Testis (tissue), 2 donors: ENCODE measurements at regions not wholly inside any gene's neighbourhood (a gene's known extent, or its start where the extent isn't known, plus 50 kb on each side); places are given as distances from the start of the nearest gene placed in this dataset.

Experiments
- DNase-seq: peaks from one replicate; pipeline ENCODE4 v3.0.0-alpha.2; 2019
- H3K27ac ChIP-seq, 2 donors: fragments of 200-600 bp; sonication (generic); one replicate each; pipeline ENCODE4 v1.5.1; 2019
- H3K27me3 ChIP-seq: fragments of 200-600 bp; sonication (generic); one replicate; pipeline ENCODE4 v1.5.1; 2019
- H3K36me3 ChIP-seq: fragments of 200-600 bp; sonication (generic); one replicate; pipeline ENCODE4 v1.5.1; 2017; ENCODE audit warnings: low read depth; ENCODE audit errors: missing control alignments
- H3K4me1 ChIP-seq: fragments of 200-600 bp; sonication (generic); one replicate; pipeline ENCODE4 v1.5.1; 2019
- H3K4me3 ChIP-seq, 2 donors: fragments of 200-600 bp; sonication (generic); one replicate each; pipeline ENCODE4 v1.5.1; 2017 to 2019
- H3K9me3 ChIP-seq: fragments of 200-600 bp; sonication (generic); one replicate; pipeline ENCODE4 v1.5.1; 2017
- CTCF ChIP-seq, 3 experiments: fragments of 450-650 bp in 2 of 3; fragments of 200-600 bp in 1 of 3; sonication (generic) in 1 of 3; IDR thresholded peaks; one replicate each; pipeline ENCODE4 v1.5.1; 2016 to 2019; ENCODE audit warnings: antibody characterized with exemption in 3 of 3, mild to moderate bottlenecking in 2 of 3, moderate library complexity in 1 of 3
- POLR2A ChIP-seq: fragments of 450-650 bp; IDR thresholded peaks from one replicate; pipeline ENCODE4 v1.6.1; 2017; ENCODE audit warnings: antibody characterized with exemption, mild to moderate bottlenecking, moderate library complexity
- WGBS, 2 donors: methylation state at CpG; one replicate each; pipeline ENCODE4 v1.1.5; 2018; 5-methylcytosine and 5-hydroxymethylcytosine counted together
- intact Hi-C: fragments of 100-400 bp; cut with DNase I; formaldehyde crosslinking; loops from one replicate; pipeline ENCODE4 v1.15.1; 2023; ENCODE audit warnings: low total_unique reads

- Histone ChIP-seq H3K27ac (no peak overlapping the region), H3K36me3 (no peaks in the 10 kb centered on the region), H3K9me3 (no peaks in the 10 kb centered on the region), H3K4me3 (no peak overlapping the region), H3K4me1 (peaks cover 4% of the 10 kb centered on the region), H3K27me3 (no peaks in the 10 kb centered on the region)
- DNase-seq = no peak
- TF ChIP-seq CTCF (IDR thresholded peaks at IDR 0.05) = no peak
- TF ChIP-seq POLR2A = no peak
- intact Hi-C loops = no loop called here
- 76 to 82% methylated on average over 10 of the region's 10 CpGs for WGBS, 2 donors
Measured at GRCh38 chr20:46791722-46792416, 82.4 kb downstream of the SLC2A10 start.

GRCh38 chr20:46797206-46797605, 87.8 kb downstream of the SLC2A10 start:
- intact Hi-C loops = no loop called here
- no peak for TF ChIP-seq POLR2A
- no peak for TF ChIP-seq CTCF (IDR thresholded peaks at IDR 0.05)
- no peak for DNase-seq

GRCh38 chr20:46798430-46798829, 89.0 kb downstream of the SLC2A10 start:
- H3K27me3 ChIP-seq = no peaks in the 10 kb centered on the region
- H3K9me3 ChIP-seq = no peaks in the 10 kb centered on the region
- intact Hi-C loops = no loop called here

More at GRCh38 chr20:46797206-46797605, 87.8 kb downstream of the SLC2A10 start:
- no peaks in the 10 kb centered on the region for H3K9me3 ChIP-seq
- no peak overlapping the region for H3K27ac ChIP-seq
- WGBS, 2 donors = 72 to 81% methylated on average over 5 of the region's 5 CpGs
- no peaks in the 10 kb centered on the region for H3K4me1 ChIP-seq
- H3K27me3 ChIP-seq = no peaks in the 10 kb centered on the region
- no peaks in the 10 kb centered on the region for H3K36me3 ChIP-seq
- no peak overlapping the region for H3K4me3 ChIP-seq

GRCh38 chr20:46799781-46800408, 90.4 kb downstream of the SLC2A10 start:
- H3K4me1 ChIP-seq = no peaks in the 10 kb centered on the region
- no peak overlapping the region for H3K27ac ChIP-seq
- H3K27me3 ChIP-seq = no peaks in the 10 kb centered on the region
- H3K4me3 ChIP-seq = no peak overlapping the region
- 45 to 53% methylated on average over 7 of the region's 7 CpGs for whole genome bisulfite sequencing, 2 donors
- no peak for DNase-seq
- no peak for TF ChIP-seq POLR2A
- TF ChIP-seq CTCF (IDR thresholded peaks at IDR 0.05) = no peak
- intact Hi-C loops = no loop called here
- H3K36me3 ChIP-seq = no peaks in the 10 kb centered on the region
- H3K9me3 ChIP-seq = no peaks in the 10 kb centered on the region

More at GRCh38 chr20:46798430-46798829, 89.0 kb downstream of the SLC2A10 start:
- TF ChIP-seq CTCF (IDR thresholded peaks at IDR 0.05) (no peak), POLR2A (no peak)
- WGBS, 2 donors = 65 to 73% methylated on average over 6 of the region's 6 CpGs
- H3K27ac ChIP-seq = no peak overlapping the region
- no peaks in the 10 kb centered on the region for H3K4me1 ChIP-seq
- no peak for DNase-seq
- no peaks in the 10 kb centered on the region for H3K36me3 ChIP-seq
- H3K4me3 ChIP-seq = no peak overlapping the region
